ENCODE measurements at regions not wholly inside any gene's neighbourhood (a gene's known extent, or its start where the extent isn't known, plus 50 kb on each side); places are given as distances from the start of the nearest gene placed in this dataset.

- no peak overlapping the region for H3K27ac ChIP-seq
- TF ChIP-seq, protein P1, sequence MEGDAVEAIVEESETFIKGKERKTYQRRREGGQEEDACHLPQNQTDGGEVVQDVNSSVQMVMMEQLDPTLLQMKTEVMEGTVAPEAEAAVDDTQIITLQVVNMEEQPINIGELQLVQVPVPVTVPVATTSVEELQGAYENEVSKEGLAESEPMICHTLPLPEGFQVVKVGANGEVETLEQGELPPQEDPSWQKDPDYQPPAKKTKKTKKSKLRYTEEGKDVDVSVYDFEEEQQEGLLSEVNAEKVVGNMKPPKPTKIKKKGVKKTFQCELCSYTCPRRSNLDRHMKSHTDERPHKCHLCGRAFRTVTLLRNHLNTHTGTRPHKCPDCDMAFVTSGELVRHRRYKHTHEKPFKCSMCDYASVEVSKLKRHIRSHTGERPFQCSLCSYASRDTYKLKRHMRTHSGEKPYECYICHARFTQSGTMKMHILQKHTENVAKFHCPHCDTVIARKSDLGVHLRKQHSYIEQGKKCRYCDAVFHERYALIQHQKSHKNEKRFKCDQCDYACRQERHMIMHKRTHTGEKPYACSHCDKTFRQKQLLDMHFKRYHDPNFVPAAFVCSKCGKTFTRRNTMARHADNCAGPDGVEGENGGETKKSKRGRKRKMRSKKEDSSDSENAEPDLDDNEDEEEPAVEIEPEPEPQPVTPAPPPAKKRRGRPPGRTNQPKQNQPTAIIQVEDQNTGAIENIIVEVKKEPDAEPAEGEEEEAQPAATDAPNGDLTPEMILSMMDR (conservative IDR thresholded peaks at IDR 0.05): no peak
- TF ChIP-seq ZFX (IDR thresholded peaks at IDR 0.05): no peak
These were observed 62.2 kb upstream of the SIAH1 start for GRCh38 chr16:48447428-48447827.

DNA sequence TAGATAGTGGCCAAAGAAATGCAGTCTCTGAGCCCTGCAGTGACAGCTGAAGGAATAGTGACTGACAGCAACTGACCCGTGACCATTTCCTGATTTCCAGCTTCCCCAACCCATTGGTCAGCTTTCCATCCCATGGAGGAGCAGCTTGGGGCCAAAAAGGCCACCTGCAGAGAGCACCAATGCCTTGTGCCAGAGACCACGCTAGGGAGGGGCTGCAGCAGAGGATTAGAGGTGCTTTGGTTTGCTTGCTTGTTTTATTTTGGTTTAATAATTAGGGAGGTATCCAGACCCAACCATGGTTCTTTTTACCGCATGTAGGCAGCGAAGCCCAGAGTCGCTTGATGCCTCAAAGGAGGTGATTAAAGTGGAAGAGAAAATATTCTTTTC lies 61.3 kb upstream of the SIAH1 start:
- TF ChIP-seq, protein P1 (conservative IDR thresholded peaks at IDR 0.05): no peak
- TF ChIP-seq ZFX (IDR thresholded peaks at IDR 0.05): no peak
- no peak overlapping the region for H3K27ac ChIP-seq

- no peak for TF ChIP-seq ZFX (IDR thresholded peaks at IDR 0.05)
- TF ChIP-seq, protein P1 (conservative IDR thresholded peaks at IDR 0.05): no peak
- H3K27ac ChIP-seq: no peak overlapping the region
These were observed 60.7 kb upstream of the SIAH1 start for GRCh38 chr16:48445782-48446533.

DNA sequence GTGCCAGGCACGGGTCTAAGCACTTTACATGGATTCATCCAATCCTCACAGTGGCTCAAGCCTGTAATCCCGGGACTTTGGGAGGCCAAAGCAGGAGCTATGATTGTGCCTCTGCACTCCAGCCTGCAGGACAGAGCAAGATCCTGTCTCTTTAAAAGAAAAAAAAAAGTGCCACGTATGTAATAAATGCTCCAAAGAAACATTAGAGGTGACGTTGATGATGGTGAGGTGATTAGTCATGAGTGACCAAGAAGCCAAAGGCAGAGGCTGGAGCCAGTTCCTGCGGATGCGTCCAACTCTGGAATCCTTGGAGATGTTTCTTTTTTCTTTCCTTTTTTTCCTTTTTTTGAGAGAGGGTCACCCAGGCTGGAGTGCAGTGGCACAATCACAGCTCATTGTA lies 59.4 kb upstream of the SIAH1 start:
- no peak for TF ChIP-seq ZFX (IDR thresholded peaks at IDR 0.05)
- TF ChIP-seq, protein P1 (conservative IDR thresholded peaks at IDR 0.05): no peak
- H3K27ac ChIP-seq: no peak overlapping the region

DNA sequence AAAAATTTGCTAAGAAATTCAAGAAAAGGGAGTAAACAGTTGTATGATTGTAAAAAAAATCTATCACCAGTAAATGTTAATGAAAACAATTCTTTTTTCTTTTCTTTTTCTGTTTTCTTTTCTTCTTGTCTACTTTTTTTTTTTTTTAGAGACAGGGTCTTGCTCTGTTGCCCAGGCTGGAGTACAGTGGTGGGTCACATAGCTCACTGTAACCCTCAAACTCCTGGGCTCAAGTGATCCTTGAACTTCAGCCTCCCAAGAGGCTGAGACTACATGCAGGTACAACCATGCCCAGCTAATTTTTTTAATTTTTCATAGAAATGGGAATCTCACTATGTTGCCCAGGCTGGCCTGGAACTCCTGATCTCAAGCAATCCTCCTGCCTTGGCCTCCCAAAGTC lies 57.2 kb upstream of the SIAH1 start:
- peak overlapping the region; percentile 49; the same call in 1 of the 2 replicates for H3K27ac ChIP-seq
- TF ChIP-seq, protein P1 (conservative IDR thresholded peaks at IDR 0.05): no peak
- no peak for TF ChIP-seq ZFX (IDR thresholded peaks at IDR 0.05)

- TF ChIP-seq ZFX (IDR thresholded peaks at IDR 0.05): no peak
- TF ChIP-seq, protein P1 (conservative IDR thresholded peaks at IDR 0.05): no peak
These were observed 56.7 kb upstream of the SIAH1 start for GRCh38 chr16:48441863-48442279.

GRCh38 chr16:48441106-48441505 lies 55.9 kb upstream of the SIAH1 start:
- peak overlapping the region; percentile 49 for H3K27ac ChIP-seq
- TF ChIP-seq, protein P1 (conservative IDR thresholded peaks at IDR 0.05): no peak
- TF ChIP-seq ZFX (IDR thresholded peaks at IDR 0.05): no peak

More at GRCh38 chr16:48441863-48442279, 56.7 kb upstream of the SIAH1 start:
- peak overlapping the region; percentile 49 for H3K27ac ChIP-seq
